ENCODE measurements at regions not wholly inside any gene's neighbourhood (a gene's known extent, or its start where the extent isn't known, plus 50 kb on each side); places are given as distances from the start of the nearest gene placed in this dataset.
"Not testable (repeated sequence)": the region's sequence is repeated elsewhere in the genome, so short reads cannot be mapped to it uniquely, and the experiment has no call there.

DNA sequence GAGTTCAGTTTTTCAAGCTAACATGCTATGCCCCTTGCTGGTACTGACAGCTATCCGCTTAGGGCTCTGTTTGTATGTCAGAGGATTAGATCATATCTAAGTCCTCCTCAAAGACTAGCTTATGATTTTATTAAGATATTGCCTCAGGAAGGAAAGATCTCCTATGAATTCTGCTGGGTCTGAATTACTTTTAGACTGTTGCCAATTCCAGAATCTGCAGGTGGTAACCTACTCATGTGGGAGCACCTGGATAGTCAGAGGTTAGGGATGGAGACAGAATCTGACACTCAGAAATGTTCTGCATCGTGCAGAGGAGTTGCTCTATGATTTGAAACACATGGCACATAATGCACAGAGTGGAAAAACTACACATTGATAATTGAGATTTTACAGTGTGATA, 843.4 kb downstream of the SLC6A15 start:
- DNase-seq (ENCODE audit: low read depth in 2 of 2): no peak

DNA sequence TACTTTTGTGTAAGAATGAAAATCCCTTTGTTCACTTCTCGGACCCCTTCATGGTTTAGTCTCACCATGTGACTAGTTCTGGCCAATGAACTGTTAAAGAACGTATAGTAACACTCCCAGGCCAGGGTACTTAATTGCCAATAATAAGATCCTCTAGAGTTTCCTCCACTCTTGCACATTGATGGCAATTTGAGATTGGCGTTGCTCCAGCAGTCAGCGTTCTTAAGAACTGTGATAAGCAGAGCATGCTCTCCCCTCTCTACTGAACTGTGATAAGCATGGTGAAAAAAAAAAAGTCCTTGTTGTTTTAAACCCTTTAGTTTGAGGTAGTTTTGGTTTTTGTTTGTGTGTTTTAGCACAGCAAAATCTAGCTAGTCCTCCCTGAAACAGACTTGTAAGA, 854.5 kb downstream of the SLC6A15 start:
- no peak for DNase-seq (ENCODE audit: low read depth in 2 of 2)

GRCh38 chr12:84054811-84055210, 857.8 kb downstream of the SLC6A15 start:
- DNase-seq (ENCODE audit: low read depth in 2 of 2): no peak

GRCh38 chr12:84047881-84048280, 864.7 kb downstream of the SLC6A15 start:
- DNase-seq (ENCODE audit: low read depth in 2 of 2): no peak

- no peak for DNase-seq (ENCODE audit: low read depth in 2 of 2)
Observed at GRCh38 chr12:84046859-84047258, 865.7 kb downstream of the SLC6A15 start.

GRCh38 chr12:84043355-84043754, 869.2 kb downstream of the SLC6A15 start:
- DNase-seq (ENCODE audit: low read depth in 2 of 2): no peak

GRCh38 chr12:84038242-84038641, 874.4 kb downstream of the SLC6A15 start:
- no peak for DNase-seq (ENCODE audit: low read depth in 2 of 2)

DNA sequence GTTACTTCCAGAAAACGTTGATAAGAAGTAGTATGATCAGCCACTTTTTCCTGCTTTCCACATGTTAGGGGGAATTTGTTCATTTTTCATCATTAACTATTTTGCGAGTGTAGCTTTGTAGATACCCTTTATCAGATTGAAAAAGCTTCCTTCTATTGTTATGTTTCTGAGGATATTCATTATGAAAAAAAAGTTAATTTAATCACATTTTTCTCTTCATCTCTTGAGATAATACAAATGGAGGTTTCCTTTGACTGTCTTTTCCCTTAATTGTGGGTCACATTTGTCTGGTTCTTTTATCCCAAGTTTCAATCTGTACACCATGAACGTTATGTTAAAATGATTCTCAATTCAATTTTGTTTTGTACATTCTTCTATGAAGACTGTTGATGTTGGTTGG, 875.7 kb downstream of the SLC6A15 start:
- no peak for DNase-seq (ENCODE audit: low read depth in 2 of 2)

GRCh38 chr12:84035766-84036165, 876.8 kb downstream of the SLC6A15 start:
- DNase-seq (ENCODE audit: low read depth in 2 of 2): no peak

DNA sequence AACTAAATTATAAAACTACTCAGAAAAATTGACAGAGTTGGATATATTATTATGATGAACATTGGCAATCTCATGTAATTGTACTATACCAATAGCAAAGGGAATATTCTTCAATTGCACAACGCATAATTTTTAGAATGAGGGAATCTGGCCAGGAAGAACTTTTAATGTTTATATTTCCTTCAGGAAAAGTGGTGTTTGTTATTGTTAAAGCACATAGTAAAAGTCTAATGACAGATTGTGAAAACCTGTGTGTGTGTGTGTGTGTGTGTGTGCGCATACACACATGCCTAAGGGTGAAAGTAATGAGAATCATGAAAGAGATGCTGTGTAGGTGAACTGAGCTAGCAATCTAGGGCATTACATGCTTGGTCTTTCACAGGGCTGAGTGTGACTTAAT, 877.7 kb downstream of the SLC6A15 start:
- no peak for DNase-seq (ENCODE audit: low read depth in 2 of 2)

- DNase-seq (ENCODE audit: low read depth in 2 of 2): no peak
Observed at GRCh38 chr12:84033162-84033561, 879.4 kb downstream of the SLC6A15 start.

GRCh38 chr12:84018556-84019179, 893.9 kb downstream of the SLC6A15 start:
- DNase-seq (ENCODE audit: low read depth in 2 of 2): not testable (repeated sequence)

DNA sequence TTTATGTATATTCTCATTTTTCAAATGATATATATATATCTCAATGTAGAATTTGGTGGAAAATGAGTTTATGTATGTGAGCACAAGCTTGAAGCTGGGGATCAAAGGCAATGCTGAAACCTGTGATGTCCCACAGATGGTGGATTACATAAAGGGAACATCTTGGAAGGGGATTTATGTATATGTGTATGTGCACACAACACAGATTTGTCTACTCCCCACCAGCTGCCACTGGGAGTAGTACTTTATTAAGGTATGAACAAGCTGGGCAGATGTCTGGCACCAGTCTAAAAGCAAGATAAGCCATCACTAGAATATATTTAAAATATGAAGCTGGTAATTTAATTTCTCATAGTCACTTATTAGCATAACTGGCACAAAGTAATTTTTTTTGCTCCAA, 895.6 kb downstream of the SLC6A15 start:
- DNase-seq (ENCODE audit: low read depth in 2 of 2): no peak

- no peak for DNase-seq (ENCODE audit: low read depth in 2 of 2)
Observed at GRCh38 chr12:83997423-83997822, 915.2 kb downstream of the SLC6A15 start.

DNA sequence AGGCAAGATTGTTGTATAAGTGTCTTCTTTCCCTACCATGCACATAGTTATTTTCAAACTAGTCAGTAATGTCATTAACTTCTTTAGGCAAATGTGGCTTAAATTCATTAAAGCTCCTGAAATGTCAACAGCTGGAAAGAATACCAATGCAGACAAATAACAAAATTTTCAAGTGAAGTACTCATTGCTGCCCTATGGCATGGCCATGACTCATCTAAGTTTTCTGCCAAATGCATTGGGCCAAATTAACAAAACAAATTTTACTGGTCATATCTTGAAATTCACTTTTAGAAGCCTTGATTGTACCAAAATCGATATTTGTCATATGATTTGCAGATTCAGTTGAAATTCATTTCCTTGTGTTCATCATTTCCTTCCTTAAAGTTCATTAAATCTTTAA, 915.9 kb downstream of the SLC6A15 start:
- no peak for DNase-seq (ENCODE audit: low read depth in 2 of 2)

- DNase-seq (ENCODE audit: low read depth in 2 of 2): no peak
Observed at GRCh38 chr12:83985084-83985483, 927.5 kb downstream of the SLC6A15 start.

DNA sequence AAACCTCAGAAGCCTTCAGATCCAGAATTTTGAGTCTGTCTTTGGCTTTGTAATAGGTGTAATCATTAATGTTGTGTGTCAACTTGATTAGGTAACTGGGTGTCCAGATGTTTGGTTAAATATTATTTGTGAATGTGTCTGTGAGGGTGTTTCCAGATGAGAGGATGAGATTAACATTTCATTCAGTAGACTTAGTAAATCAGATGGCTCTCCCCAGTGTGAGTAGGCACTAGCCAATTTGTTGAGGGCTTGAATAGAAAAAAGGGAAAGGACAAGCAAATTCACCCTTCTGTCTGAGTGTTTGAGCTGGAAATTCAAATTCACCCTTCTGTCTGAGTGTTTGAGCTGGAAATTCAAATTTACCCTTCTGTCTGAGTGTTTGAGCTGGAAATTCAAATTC, 932.2 kb downstream of the SLC6A15 start:
- no peak for DNase-seq (ENCODE audit: low read depth in 2 of 2)

GRCh38 chr12:83979785-83980184, 932.8 kb downstream of the SLC6A15 start:
- DNase-seq (ENCODE audit: low read depth in 2 of 2): no peak

- DNase-seq (ENCODE audit: low read depth in 2 of 2): no peak
Observed at GRCh38 chr12:83971781-83972180, 940.8 kb downstream of the SLC6A15 start.

- DNase-seq (ENCODE audit: low read depth in 2 of 2): no peak
Observed at GRCh38 chr12:83960767-83961166, 951.8 kb downstream of the SLC6A15 start.

DNA sequence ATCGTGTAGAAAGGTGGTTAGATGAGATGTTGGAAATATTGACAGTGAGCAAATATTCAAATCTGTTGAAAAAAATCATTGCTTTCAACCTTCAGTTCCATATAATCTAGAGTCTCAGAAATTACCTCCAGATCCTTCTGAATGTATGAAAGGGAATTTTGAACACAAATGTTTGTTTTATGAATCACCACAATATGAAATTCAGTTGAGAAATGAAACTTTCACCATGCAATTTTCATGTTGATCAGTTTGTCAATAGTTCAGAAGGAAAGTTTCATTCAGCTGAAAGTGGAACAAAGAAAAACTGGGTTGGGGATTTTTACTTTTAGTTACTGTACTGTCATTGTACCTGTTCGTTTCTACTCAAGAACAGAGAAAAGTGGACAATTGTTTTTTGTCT, 953.6 kb downstream of the SLC6A15 start:
- no peak for DNase-seq (ENCODE audit: low read depth in 2 of 2)

GRCh38 chr12:83954956-83955601, 957.5 kb downstream of the SLC6A15 start:
- DNase-seq (ENCODE audit: low read depth in 2 of 2): no peak

DNA sequence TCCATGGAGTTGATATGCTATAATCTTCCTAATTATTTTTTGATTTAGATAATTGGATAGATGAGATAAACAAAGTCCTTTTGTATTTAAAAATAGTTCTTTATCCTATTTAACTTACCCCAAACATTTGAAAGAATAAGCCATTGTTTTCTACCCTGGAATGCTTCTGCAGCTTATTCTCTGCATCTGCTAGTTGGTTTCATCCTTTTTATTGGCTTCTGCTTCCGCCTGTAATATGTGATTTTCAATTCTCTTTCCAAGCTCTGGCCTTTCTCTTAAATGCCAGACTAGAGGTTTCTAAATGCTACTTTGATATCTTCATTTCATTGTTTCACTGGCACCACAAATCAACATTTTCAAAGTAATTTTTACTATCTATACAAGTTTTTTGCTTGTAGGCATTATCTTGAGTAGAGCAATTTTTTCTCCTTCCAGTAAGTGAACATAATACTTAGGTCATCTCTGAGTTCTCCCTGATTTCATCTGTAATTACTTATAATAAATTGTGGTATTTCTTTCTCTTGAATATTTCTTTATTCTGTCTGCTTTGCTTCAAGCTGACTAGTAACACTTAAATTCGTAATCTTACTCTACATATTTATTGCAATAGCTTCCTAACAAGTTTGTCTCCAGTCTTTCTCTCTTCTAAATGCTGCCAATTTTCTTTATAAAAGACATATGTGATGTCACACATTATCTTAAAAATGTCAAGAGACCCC, 958.4 kb downstream of the SLC6A15 start:
- DNase-seq (ENCODE audit: low read depth in 2 of 2): no peak
